Thyroid gland (tissue), 4 donors: ENCODE measurements at regions not wholly inside any gene's neighbourhood (a gene's known extent, or its start where the extent isn't known, plus 50 kb on each side); places are given as distances from the start of the nearest gene placed in this dataset.

ENCODE experiments used
- DNase-seq, 2 donors: peaks; one replicate each; pipeline ENCODE4 v3.0.0-alpha.2; 2019
- H3K27ac ChIP-seq, 3 donors: fragments of 200-600 bp; sonication (generic); 1 replicate in 2 of 3; 2 replicates in 1 of 3; pipeline ENCODE4 v1.5.1; 2016 to 2019; ENCODE audit warnings: mild to moderate bottlenecking in 1 of 3, moderate library complexity in 1 of 3
- H3K27me3 ChIP-seq: fragments of 200-600 bp; sonication (generic); one replicate; pipeline ENCODE4 v1.5.1; 2019
- H3K36me3 ChIP-seq, 2 donors: fragments of 200-600 bp; sonication (generic); one replicate each; pipeline ENCODE4 v1.5.1; 2016 to 2019
- H3K4me1 ChIP-seq, 2 donors: fragments of 200-600 bp; sonication (generic); one replicate each; pipeline ENCODE4 v1.5.1; 2017 to 2019
- H3K4me3 ChIP-seq, 3 donors: fragments of 200-600 bp; sonication (generic); replicated peaks in 1 of 3; 1 replicate in 2 of 3; 2 replicates in 1 of 3; pipeline ENCODE4 v1.5.1; 2016; ENCODE audit warnings: mild to moderate bottlenecking in 1 of 3
- H3K9me3 ChIP-seq: fragments of 200-600 bp; sonication (generic); one replicate; pipeline ENCODE4 v1.5.1; 2017
- POLR2A ChIP-seq, 2 donors: fragments of 450-650 bp; IDR thresholded peaks; one replicate each; pipeline ENCODE4 v1.6.1; 2017; ENCODE audit warnings: antibody characterized with exemption in 2 of 2, mild to moderate bottlenecking in 2 of 2, moderate library complexity in 1 of 2
- WGBS, 2 donors: methylation state at CpG; one replicate each; pipeline ENCODE4 v1.1.5; 2017; 5-methylcytosine and 5-hydroxymethylcytosine counted together
- intact Hi-C: fragments of 100-400 bp; cut with DNase I; formaldehyde crosslinking; loops from one replicate; pipeline ENCODE4 v1.15.1; 2023
- TF ChIP-seq, protein P1 (sequence below), 6 experiments: fragments of 200-600 bp in 3 of 6; fragments of 450-650 bp in 3 of 6; sonication (generic) in 3 of 6; IDR thresholded peaks; one replicate each; pipeline ENCODE4 v1.5.1; 2016 to 2019; ENCODE audit warnings: antibody characterized with exemption in 6 of 6, mild to moderate bottlenecking in 2 of 6, inconsistent platforms in 1 of 6, moderate library complexity in 1 of 6

DNA sequence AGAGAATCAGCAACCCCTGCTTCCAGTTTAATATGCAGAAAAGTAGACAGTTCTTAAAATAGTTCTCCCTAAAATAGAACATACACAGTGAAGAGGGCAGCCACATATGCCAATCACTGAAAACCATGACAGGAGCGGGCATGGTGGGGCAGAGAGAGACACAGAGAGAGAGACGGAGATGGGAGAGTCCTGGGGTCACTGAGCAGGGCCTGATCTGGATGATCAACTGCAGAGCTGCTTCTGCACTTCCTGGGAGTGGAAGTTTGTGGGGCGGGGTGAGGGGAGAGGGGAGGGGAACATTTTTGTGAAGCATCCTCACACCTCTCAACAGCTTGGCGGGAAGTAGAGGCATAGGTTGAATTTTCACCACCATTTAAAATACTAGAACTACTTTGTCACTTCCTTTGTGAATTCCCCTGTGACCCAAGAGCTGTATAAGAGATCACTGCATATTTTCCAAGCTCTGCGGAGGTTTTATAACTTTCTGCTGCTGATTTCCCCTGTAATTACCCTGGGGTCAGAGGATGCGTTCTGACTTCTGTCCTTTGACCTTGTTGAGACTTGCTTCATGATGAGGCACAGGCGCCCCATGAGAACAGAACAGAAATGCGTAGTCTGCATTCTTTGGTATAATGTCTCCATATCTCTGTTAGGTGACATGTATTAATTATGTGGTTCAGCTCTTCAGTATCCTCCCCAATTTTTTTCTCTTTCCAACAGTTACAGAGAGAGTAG lies 419.4 kb downstream of the BRD1 start:
- WGBS, 2 donors, result 75 to 77% methylated on average over 8 of the region's 8 CpGs
- no peaks in the 10 kb centered on the region for H3K27me3 ChIP-seq
- H3K4me1 ChIP-seq, result no peaks in the 10 kb centered on the region
- H3K4me3 ChIP-seq, result no peak overlapping the region
- no peak overlapping the region for H3K27ac ChIP-seq
- intact Hi-C loops, result no loop called here
- H3K9me3 ChIP-seq, result no peaks in the 10 kb centered on the region
- no peaks in the 10 kb centered on the region for H3K36me3 ChIP-seq
- TF ChIP-seq, protein P1, sequence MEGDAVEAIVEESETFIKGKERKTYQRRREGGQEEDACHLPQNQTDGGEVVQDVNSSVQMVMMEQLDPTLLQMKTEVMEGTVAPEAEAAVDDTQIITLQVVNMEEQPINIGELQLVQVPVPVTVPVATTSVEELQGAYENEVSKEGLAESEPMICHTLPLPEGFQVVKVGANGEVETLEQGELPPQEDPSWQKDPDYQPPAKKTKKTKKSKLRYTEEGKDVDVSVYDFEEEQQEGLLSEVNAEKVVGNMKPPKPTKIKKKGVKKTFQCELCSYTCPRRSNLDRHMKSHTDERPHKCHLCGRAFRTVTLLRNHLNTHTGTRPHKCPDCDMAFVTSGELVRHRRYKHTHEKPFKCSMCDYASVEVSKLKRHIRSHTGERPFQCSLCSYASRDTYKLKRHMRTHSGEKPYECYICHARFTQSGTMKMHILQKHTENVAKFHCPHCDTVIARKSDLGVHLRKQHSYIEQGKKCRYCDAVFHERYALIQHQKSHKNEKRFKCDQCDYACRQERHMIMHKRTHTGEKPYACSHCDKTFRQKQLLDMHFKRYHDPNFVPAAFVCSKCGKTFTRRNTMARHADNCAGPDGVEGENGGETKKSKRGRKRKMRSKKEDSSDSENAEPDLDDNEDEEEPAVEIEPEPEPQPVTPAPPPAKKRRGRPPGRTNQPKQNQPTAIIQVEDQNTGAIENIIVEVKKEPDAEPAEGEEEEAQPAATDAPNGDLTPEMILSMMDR (IDR thresholded peaks at IDR 0.05), result no peak
- no peak for TF ChIP-seq POLR2A (IDR thresholded peaks at IDR 0.05)
- DNase-seq, result no peak

DNA sequence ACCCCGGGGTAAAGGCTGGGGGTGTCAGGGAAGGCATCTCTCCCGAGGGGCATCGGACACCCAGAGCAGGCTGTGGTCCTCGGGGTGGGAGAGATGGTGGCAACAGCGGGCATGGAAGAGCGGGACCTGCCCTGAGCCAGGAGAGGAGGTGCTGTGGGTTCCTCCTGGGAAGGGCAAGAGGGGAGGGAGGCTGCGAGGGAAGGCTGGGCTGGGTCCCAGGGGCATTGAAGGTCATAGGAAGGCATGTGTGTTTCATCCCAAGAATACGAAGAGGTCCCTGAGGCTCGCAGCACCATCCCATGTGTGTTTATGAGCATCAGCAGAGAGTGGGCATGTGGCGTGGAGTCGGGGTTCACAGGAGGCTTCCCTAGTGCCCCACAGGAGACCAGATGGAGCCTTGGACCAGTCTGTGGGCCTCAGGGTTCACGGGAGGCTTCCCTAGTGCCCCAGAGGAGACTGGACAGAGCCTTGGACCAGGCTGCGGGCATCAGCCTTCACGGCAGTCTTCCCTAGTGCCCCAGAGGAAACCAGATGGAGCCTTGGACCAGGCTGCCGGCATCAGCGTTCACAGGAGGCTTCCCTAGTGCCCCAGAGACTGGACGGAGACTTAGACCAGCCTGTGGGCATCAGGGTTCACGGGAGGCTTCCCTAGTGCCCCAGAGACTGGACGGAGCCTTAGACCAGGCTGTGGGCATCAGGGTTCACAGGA lies 420.6 kb downstream of the BRD1 start:
- Histone ChIP-seq H3K9me3 (no peaks in the 10 kb centered on the region), H3K27ac (no peak overlapping the region), H3K36me3 (no peaks in the 10 kb centered on the region), H3K4me3 (no peak overlapping the region), H3K4me1 (no peaks in the 10 kb centered on the region), H3K27me3 (no peaks in the 10 kb centered on the region)
- intact Hi-C loops, result no loop called here
- no peak for DNase-seq
- TF ChIP-seq, protein P1 (IDR thresholded peaks at IDR 0.05), result no peak
- TF ChIP-seq POLR2A (IDR thresholded peaks at IDR 0.05), result no peak
- WGBS, 2 donors, result 81 to 85% methylated on average over 17 to 19 of the region's 19 CpGs

DNA sequence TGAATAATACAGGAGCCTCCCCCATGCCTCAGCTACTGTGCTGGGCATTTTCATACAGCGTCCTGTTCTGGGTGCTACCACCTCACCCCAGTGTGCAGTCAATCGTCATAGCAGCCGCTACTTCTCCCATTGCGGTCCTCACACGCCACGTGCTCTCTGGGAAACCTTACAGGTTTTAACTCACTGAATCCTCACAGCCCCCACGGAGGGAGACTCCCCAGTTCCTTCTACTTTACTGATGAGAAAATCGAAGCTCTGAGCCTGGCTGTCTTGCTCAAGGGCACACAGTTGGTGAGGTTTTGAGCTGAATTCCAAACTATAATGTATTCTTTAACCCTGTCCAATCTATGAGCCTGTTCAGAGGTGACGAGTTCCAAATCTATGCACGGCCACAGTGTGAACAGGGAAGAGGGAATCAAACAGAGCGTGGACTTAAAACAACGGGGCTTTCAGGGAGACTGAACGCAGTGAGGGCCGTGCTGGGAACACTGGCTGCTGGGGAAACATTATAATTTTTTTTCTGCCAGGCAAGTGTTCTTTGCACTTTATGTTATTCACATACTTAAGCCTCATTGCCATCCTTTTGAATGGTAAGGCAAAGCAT lies 421.5 kb downstream of the BRD1 start:
- no peak for DNase-seq
- Histone ChIP-seq H3K27me3 (no peaks in the 10 kb centered on the region), H3K4me1 (no peaks in the 10 kb centered on the region), H3K9me3 (no peaks in the 10 kb centered on the region), H3K27ac (no peak overlapping the region), H3K36me3 (no peaks in the 10 kb centered on the region), H3K4me3 (no peak overlapping the region)
- no peak for TF ChIP-seq POLR2A (IDR thresholded peaks at IDR 0.05)
- TF ChIP-seq, protein P1 (IDR thresholded peaks at IDR 0.05), result no peak
- 59 to 60% methylated on average over 14 of the region's 14 CpGs for WGBS, 2 donors
- intact Hi-C loops, result no loop called here

DNA sequence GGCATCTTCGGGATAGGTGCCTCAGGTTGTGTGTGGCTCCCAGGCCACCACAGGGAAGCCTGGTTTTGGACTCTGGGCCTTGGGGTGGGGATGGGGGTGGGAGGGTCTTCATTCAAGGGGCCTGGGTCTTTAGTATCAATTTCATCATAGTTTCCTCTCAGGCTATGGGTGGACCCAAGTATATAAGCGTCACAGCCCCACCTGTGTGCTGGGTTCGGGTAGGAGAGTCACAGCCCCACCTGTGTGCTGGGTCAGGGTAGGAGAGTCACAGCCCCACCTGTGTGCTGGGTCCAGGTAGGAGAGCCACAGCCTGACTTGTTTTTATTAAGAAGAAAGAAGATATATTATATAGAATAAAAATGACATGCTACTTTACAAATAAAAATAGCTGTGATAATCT lies 422.1 kb downstream of the BRD1 start:
- Histone ChIP-seq H3K27me3 (no peaks in the 10 kb centered on the region), H3K9me3 (no peaks in the 10 kb centered on the region), H3K4me3 (no peak overlapping the region), H3K4me1 (no peaks in the 10 kb centered on the region), H3K27ac (no peak overlapping the region), H3K36me3 (no peaks in the 10 kb centered on the region)
- TF ChIP-seq, protein P1 (IDR thresholded peaks at IDR 0.05), result no peak
- no peak for TF ChIP-seq POLR2A (IDR thresholded peaks at IDR 0.05)
- DNase-seq, result no peak
- intact Hi-C loops, result no loop called here
- WGBS, 2 donors, result 49 to 74% methylated on average over 3 of the region's 3 CpGs
